Transverse colon (tissue), 4 donors: ENCODE measurements at regions not wholly inside any gene's neighbourhood (a gene's known extent, or its start where the extent isn't known, plus 50 kb on each side); places are given as distances from the start of the nearest gene placed in this dataset.

Source experiments
- CTCF ChIP-seq, 5 experiments: fragments of 200-600 bp in 3 of 5; fragments of 450-650 bp in 2 of 5; sonication (generic) in 3 of 5; IDR thresholded peaks; 1 replicate in 2 of 5; 2 replicates in 3 of 5; pipeline ENCODE4 v1.5.1; 2016 to 2017; ENCODE audit warnings: antibody characterized with exemption in 5 of 5, inconsistent platforms in 3 of 5, mild to moderate bottlenecking in 2 of 5, moderate library complexity in 1 of 5
- EP300 ChIP-seq: sonication (generic); formaldehyde crosslinking; IDR thresholded peaks from one replicate; pipeline ENCODE4 v1.6.1; 2017; ENCODE audit warnings: antibody characterized with exemption, low read depth
- POLR2A ChIP-seq: fragments of 450-650 bp; IDR thresholded peaks from one replicate; pipeline ENCODE4 v1.6.1; 2016; ENCODE audit warnings: antibody characterized with exemption, mild to moderate bottlenecking, moderate library complexity
- POLR2AphosphoS5 ChIP-seq, 3 donors: sonication (generic); formaldehyde crosslinking; IDR thresholded peaks; one replicate each; pipeline ENCODE4 v1.6.1; 2016; ENCODE audit warnings: antibody characterized with exemption in 3 of 3

DNA sequence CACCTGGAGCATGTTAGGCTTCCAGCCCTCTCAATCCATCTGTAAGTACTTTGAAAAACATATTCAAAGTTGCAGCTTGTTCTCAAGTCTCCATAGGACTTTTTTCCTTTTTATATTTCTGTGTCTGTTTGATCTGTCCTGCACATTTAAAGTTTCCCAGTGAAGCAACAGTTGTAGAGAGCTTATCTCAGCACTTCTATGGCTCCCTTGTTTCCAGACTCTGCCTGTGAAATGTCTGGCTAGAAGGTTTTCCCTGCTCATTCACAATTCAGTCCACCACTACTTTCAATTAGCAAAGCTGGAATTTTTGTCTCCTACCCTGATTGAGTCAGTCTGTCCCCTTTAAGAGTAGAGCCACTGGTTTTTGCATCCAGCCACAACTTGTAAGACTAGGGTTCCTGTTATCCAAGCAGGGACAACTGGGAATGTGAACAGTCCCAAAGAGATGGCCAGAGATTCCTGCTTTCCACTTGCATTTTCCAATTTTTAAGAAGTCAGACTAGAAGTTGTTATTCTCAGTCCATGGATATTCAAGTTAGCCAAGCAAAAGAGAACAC lies 116.1 kb downstream of the GASK1B start:
- TF ChIP-seq POLR2A (no peak), CTCF (IDR thresholded peaks at IDR 0.05) (no peak), POLR2AphosphoS5 (IDR thresholded peaks at IDR 0.05) (no peak), EP300 (no peak)
